ENCODE measurements at regions not wholly inside any gene's neighbourhood (a gene's known extent, or its start where the extent isn't known, plus 50 kb on each side); places are given as distances from the start of the nearest gene placed in this dataset.

DNA sequence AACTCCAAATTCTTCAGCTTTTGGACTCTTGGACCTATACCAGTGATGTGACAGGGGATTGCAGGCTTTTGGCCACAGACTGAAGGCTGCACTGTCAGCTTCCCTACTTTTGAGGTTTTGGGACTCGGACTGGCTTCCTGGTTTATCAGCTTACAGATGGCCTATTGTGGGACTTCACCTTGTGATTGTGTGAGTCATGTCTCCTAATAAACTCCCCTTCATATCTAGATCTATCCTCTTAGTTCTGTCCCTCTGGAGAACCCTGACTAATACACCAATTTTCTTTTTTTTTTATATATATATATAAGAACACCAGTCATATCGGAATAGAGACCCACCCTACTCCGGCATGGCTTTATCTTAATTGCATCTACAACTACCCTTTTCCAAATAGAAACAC is 166.8 kb downstream of the ETV1 start:
- no peaks in the 10 kb centered on the region for H3K36me3 ChIP-seq (replicated peaks; ENCODE audit: insufficient read depth, low read length)
- no peaks in the 10 kb centered on the region for H3K4me1 ChIP-seq (ENCODE audit: low read length)
- H3K79me2 ChIP-seq (ENCODE audit: low read length), result no peaks in the 10 kb centered on the region
- no peaks in the 10 kb centered on the region for H3K9me3 ChIP-seq (replicated peaks; ENCODE audit: insufficient read depth, low read length)
- DNase-seq, result no peak
- no peaks in the 10 kb centered on the region for H3K27me3 ChIP-seq (replicated peaks; ENCODE audit: insufficient read depth, low read length)
- H3K27ac ChIP-seq (ENCODE audit: low read length), result no peak overlapping the region
- H4K20me1 ChIP-seq (ENCODE audit: insufficient read depth, low read length), result no peaks in the 10 kb centered on the region
- no peaks in the 10 kb centered on the region for H3K9me2 ChIP-seq (replicated peaks; ENCODE audit: insufficient read depth, low read length)
- no peak overlapping the region for H3K9ac ChIP-seq (ENCODE audit: low read length)
- no peaks in the 10 kb centered on the region for H3F3A ChIP-seq (ENCODE audit: insufficient read depth, low read length)
- no peak overlapping the region for H3K4me2 ChIP-seq (ENCODE audit: low read depth, low read length)
- H3K4me3 ChIP-seq (ENCODE audit: low read length), result no peak overlapping the region
- TF ChIP-seq EZH2phosphoT487 (IDR thresholded peaks at IDR 0.05; ENCODE audit: low read length), result no peak
- no peak for TF ChIP-seq EZH2 (optimal IDR thresholded peaks at IDR 0.05; ENCODE audit: low read depth, low read length)
- no peak for TF ChIP-seq CTCF (IDR thresholded peaks at IDR 0.05; ENCODE audit: low read length)
- no peak overlapping the region for H2AFZ ChIP-seq (ENCODE audit: low read length)

GRCh38 chr7:13826752-13827151 is 162.7 kb downstream of the ETV1 start:
- Histone ChIP-seq H3K27me3 (replicated peaks; ENCODE audit: insufficient read depth, low read length) (no peaks in the 10 kb centered on the region), H3K27ac (ENCODE audit: low read length) (no peak overlapping the region), H3K9me3 (replicated peaks; ENCODE audit: insufficient read depth, low read length) (no peaks in the 10 kb centered on the region), H3K79me2 (ENCODE audit: low read length) (no peaks in the 10 kb centered on the region), H3K36me3 (replicated peaks; ENCODE audit: insufficient read depth, low read length) (no peaks in the 10 kb centered on the region), H3F3A (ENCODE audit: insufficient read depth, low read length) (no peaks in the 10 kb centered on the region), H3K9ac (ENCODE audit: low read length) (no peak overlapping the region), H3K9me2 (replicated peaks; ENCODE audit: insufficient read depth, low read length) (no peaks in the 10 kb centered on the region), H2AFZ (ENCODE audit: low read length) (no peak overlapping the region), H3K4me3 (ENCODE audit: low read length) (no peak overlapping the region), H3K4me2 (ENCODE audit: low read depth, low read length) (no peak overlapping the region), H3K4me1 (ENCODE audit: low read length) (no peaks in the 10 kb centered on the region), H4K20me1 (ENCODE audit: insufficient read depth, low read length) (no peaks in the 10 kb centered on the region)
- no peak for DNase-seq
- TF ChIP-seq EZH2 (optimal IDR thresholded peaks at IDR 0.05; ENCODE audit: low read depth, low read length) (no peak), CTCF (IDR thresholded peaks at IDR 0.05; ENCODE audit: low read length) (no peak), EZH2phosphoT487 (IDR thresholded peaks at IDR 0.05; ENCODE audit: low read length) (no peak)

DNA sequence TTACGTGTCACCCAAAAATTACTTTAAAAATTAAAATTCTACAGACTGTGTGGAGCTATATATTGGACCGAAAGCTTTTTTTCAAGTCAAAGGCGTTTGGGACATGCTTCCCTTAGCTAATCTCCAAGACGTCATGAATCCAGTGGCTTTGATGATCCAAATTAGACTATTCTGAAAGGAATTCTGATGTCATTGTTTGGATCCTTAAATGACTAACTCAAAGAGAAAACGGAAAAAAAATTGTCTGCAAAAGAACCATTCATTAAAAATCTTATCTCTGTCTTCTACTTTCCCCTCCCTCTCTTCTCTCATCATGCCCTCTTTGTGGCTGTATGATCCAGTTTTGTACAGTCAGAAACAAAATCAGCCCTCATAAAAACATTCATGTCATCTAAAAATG is 161.8 kb downstream of the ETV1 start:
- Histone ChIP-seq H3K9me3 (replicated peaks; ENCODE audit: insufficient read depth, low read length) (no peaks in the 10 kb centered on the region), H3K36me3 (replicated peaks; ENCODE audit: insufficient read depth, low read length) (no peaks in the 10 kb centered on the region)
- TF ChIP-seq CTCF (IDR thresholded peaks at IDR 0.05; ENCODE audit: low read length) (no peak), EZH2 (optimal IDR thresholded peaks at IDR 0.05; ENCODE audit: low read depth, low read length) (no peak), EZH2phosphoT487 (IDR thresholded peaks at IDR 0.05; ENCODE audit: low read length) (no peak)

More for the DNA sequence above, 161.8 kb downstream of the ETV1 start:
- Histone ChIP-seq H3K27me3 (replicated peaks; ENCODE audit: insufficient read depth, low read length) (no peaks in the 10 kb centered on the region), H2AFZ (ENCODE audit: low read length) (no peak overlapping the region), H3K79me2 (ENCODE audit: low read length) (no peaks in the 10 kb centered on the region), H3K4me3 (ENCODE audit: low read length) (no peak overlapping the region), H4K20me1 (ENCODE audit: insufficient read depth, low read length) (no peaks in the 10 kb centered on the region), H3K27ac (ENCODE audit: low read length) (no peak overlapping the region), H3K4me1 (ENCODE audit: low read length) (no peaks in the 10 kb centered on the region), H3F3A (ENCODE audit: insufficient read depth, low read length) (no peaks in the 10 kb centered on the region), H3K9me2 (replicated peaks; ENCODE audit: insufficient read depth, low read length) (no peaks in the 10 kb centered on the region), H3K4me2 (ENCODE audit: low read depth, low read length) (no peak overlapping the region), H3K9ac (ENCODE audit: low read length) (no peak overlapping the region)
- DNase-seq, result no peak
